ENCODE measurements at regions not wholly inside any gene's neighbourhood (a gene's known extent, or its start where the extent isn't known, plus 50 kb on each side); places are given as distances from the start of the nearest gene placed in this dataset.

DNA sequence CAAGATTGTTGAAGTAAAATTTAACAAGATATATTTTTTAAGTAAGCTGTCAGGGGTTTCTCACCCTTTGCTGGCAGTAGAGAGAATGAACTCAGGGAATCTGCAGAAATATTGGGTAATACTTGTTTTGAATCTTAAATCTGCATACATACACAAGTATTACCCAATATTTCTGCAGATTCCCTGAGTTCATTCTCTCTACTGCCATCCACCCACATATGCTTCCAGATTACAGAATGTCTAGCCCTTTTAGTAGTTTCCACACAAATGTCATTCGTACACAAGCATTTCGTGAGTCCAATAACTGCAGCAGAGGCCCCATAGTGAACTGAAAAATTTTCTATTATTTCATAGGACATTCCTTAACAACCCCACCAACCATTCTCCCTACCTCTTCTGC lies 69.6 kb upstream of the TNFRSF21 start:
- DNase-seq (ENCODE audit: low read depth in 4 of 6, low spot score in 6 of 6), result no peak
- Histone ChIP-seq H3K36me3 (ENCODE audit: control insufficient read depth, insufficient read depth, low read length) (no peaks in the 10 kb centered on the region), H3K27me3 (ENCODE audit: control insufficient read depth, insufficient read depth, low read length) (no peaks in the 10 kb centered on the region), H3K4me3 (ENCODE audit: low read depth, low read length) (no peak overlapping the region), H3K27ac (ENCODE audit: low read depth, low read length) (no peak overlapping the region), H3K4me1 (ENCODE audit: control insufficient read depth, insufficient read depth, low read length) (no peaks in the 10 kb centered on the region), H3K9me3 (ENCODE audit: control insufficient read depth, insufficient read depth, low read length) (no peaks in the 10 kb centered on the region)
- WGBS (ENCODE audit: insufficient coverage), result 86% methylated on average over 2 of the region's 2 CpGs

- H3K27ac ChIP-seq (ENCODE audit: low read depth, low read length), result no peak overlapping the region
- no peaks in the 10 kb centered on the region for H3K9me3 ChIP-seq (ENCODE audit: control insufficient read depth, insufficient read depth, low read length)
- no peaks in the 10 kb centered on the region for H3K27me3 ChIP-seq (ENCODE audit: control insufficient read depth, insufficient read depth, low read length)
- H3K4me3 ChIP-seq (ENCODE audit: low read depth, low read length), result no peak overlapping the region
- H3K4me1 ChIP-seq (ENCODE audit: control insufficient read depth, insufficient read depth, low read length), result no peaks in the 10 kb centered on the region
- WGBS (ENCODE audit: insufficient coverage), result 84% methylated on average over 5 of the region's 5 CpGs
- DNase-seq (ENCODE audit: low read depth in 4 of 6, low spot score in 6 of 6), result no peak
- no peaks in the 10 kb centered on the region for H3K36me3 ChIP-seq (ENCODE audit: control insufficient read depth, insufficient read depth, low read length)
Observed at GRCh38 chr6:47380251-47380650, 70.5 kb upstream of the TNFRSF21 start.

GRCh38 chr6:47381036-47381435 lies 71.3 kb upstream of the TNFRSF21 start:
- no peak for DNase-seq (ENCODE audit: low read depth in 4 of 6, low spot score in 6 of 6)
- Histone ChIP-seq H3K4me3 (ENCODE audit: low read depth, low read length) (no peak overlapping the region), H3K36me3 (ENCODE audit: control insufficient read depth, insufficient read depth, low read length) (no peaks in the 10 kb centered on the region), H3K27ac (ENCODE audit: low read depth, low read length) (no peak overlapping the region), H3K27me3 (ENCODE audit: control insufficient read depth, insufficient read depth, low read length) (no peaks in the 10 kb centered on the region), H3K4me1 (ENCODE audit: control insufficient read depth, insufficient read depth, low read length) (no peaks in the 10 kb centered on the region), H3K9me3 (ENCODE audit: control insufficient read depth, insufficient read depth, low read length) (no peaks in the 10 kb centered on the region)
- no CpG with 5 or more reads among the region's 2 CpGs for WGBS (ENCODE audit: insufficient coverage)

DNA sequence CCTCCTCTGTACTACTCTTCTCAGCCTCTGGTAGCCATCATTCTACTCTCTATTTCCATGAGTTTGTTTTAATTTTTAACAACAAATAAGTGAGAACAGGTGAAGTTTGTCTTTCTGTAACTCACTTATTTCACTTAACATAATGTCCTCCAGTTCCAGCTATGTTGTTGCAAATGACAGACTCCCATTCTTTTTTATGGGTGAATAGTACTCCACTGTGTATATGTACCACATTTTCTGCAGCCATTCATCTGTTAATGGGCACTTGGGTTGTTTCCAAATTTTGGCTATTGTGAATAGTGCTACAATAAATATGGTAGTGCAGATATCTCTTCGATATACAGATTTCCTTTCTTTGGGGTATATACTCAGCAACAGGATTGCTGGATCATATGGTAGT lies 73.7 kb upstream of the TNFRSF21 start:
- no CpG with 5 or more reads among the region's 1 CpG for WGBS (ENCODE audit: insufficient coverage)
- H3K4me3 ChIP-seq (ENCODE audit: low read depth, low read length), result no peak overlapping the region

DNA sequence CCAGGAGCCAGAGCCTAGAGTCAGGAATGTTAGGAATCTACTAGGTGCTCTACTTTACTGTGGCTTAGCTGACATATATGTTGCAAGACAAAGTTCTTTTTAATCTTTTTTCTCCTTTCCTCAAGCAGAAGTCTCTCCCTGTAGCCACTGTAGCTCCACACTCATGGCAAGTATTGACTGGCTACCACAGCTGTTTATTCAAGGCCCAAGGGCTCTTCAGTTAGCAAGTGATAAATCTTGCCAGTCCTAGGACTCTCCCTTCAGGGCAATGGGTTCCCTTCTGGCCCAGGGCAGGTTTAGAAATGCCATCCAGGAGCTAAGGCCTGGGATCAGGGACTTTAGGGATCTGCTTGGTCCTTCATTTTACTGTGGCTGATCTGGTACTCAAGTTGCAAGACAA lies 82.0 kb upstream of the TNFRSF21 start:
- peaks cover 2% of the 10 kb centered on the region for H3K9me3 ChIP-seq (ENCODE audit: control insufficient read depth, insufficient read depth, low read length)
- H3K4me3 ChIP-seq (ENCODE audit: low read depth, low read length), result no peak overlapping the region
- H3K27me3 ChIP-seq (ENCODE audit: control insufficient read depth, insufficient read depth, low read length), result no peaks in the 10 kb centered on the region
- H3K27ac ChIP-seq (ENCODE audit: low read depth, low read length), result no peak overlapping the region
- no peaks in the 10 kb centered on the region for H3K36me3 ChIP-seq (ENCODE audit: control insufficient read depth, insufficient read depth, low read length)
- no peaks in the 10 kb centered on the region for H3K4me1 ChIP-seq (ENCODE audit: control insufficient read depth, insufficient read depth, low read length)
- DNase-seq (ENCODE audit: low read depth in 4 of 6, low spot score in 6 of 6), result no peak

More for the DNA sequence above, 73.7 kb upstream of the TNFRSF21 start:
- Histone ChIP-seq H3K4me1 (ENCODE audit: control insufficient read depth, insufficient read depth, low read length) (no peaks in the 10 kb centered on the region), H3K9me3 (ENCODE audit: control insufficient read depth, insufficient read depth, low read length) (no peaks in the 10 kb centered on the region), H3K36me3 (ENCODE audit: control insufficient read depth, insufficient read depth, low read length) (no peaks in the 10 kb centered on the region), H3K27ac (ENCODE audit: low read depth, low read length) (no peak overlapping the region), H3K27me3 (ENCODE audit: control insufficient read depth, insufficient read depth, low read length) (no peaks in the 10 kb centered on the region)
- DNase-seq (ENCODE audit: low read depth in 4 of 6, low spot score in 6 of 6), result no peak

DNA sequence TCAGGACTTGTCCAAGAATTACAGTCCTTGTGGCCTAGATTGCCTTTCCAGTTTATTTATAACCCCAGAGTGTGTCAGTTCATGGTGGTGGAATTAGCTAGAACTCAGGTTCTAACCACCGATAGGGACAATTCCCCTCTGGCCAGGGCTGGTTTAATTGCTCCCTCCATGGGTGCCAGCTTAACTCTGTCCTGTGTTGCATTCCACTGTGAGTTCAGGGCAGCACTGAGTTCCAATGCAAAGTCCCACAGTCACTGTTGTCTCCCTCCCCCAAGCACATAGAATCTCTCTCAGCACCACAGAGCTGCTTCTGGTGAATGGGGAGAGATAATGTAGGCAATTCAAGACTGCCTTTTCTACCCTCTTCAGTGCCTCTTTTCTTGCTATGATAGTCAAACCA lies 82.5 kb upstream of the TNFRSF21 start:
- no peak for DNase-seq (ENCODE audit: low read depth in 4 of 6, low spot score in 6 of 6)
- WGBS (ENCODE audit: insufficient coverage), result 100% methylated on average over 1 of the region's 1 CpG
- no peaks in the 10 kb centered on the region for H3K36me3 ChIP-seq (ENCODE audit: control insufficient read depth, insufficient read depth, low read length)
- peaks cover 2% of the 10 kb centered on the region for H3K9me3 ChIP-seq (ENCODE audit: control insufficient read depth, insufficient read depth, low read length)
- H3K27me3 ChIP-seq (ENCODE audit: control insufficient read depth, insufficient read depth, low read length), result no peaks in the 10 kb centered on the region
- H3K4me3 ChIP-seq (ENCODE audit: low read depth, low read length), result no peak overlapping the region
- H3K4me1 ChIP-seq (ENCODE audit: control insufficient read depth, insufficient read depth, low read length), result no peaks in the 10 kb centered on the region
- no peak overlapping the region for H3K27ac ChIP-seq (ENCODE audit: low read depth, low read length)

DNA sequence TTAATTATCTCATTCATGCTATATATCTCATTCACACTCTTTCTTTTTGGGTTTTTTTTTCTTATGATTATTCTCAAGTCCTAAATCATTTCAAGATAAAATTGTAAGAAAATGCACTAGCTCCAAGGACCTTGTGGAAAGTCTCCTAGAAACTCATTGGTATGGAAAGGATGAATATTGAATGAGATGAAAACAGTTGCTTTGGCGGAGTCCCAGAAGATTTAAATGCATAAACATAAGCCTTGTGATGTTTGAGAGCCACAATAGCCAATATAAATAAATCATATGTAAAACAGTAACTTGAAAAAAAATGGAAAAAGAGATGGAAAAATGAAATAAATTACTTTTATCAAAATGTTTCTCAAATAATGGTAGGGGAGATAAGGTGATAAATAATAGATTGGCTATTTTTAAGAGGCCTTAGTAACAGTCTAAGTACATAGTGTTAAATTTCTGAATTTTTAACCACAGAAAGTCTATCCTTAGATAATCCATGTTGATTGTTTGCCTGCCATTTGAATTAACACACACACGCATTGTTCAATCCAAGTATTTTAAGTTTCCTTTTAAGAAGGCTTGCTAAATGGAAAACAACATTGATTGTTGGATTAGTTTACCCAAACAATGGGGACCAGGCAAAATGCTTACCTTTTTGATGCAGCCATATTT lies 81.1 kb upstream of the CD2AP start:
- H3K27me3 ChIP-seq (ENCODE audit: control insufficient read depth, insufficient read depth, low read length), result no peaks in the 10 kb centered on the region
- H3K4me3 ChIP-seq (ENCODE audit: low read depth, low read length), result no peak overlapping the region
- H3K36me3 ChIP-seq (ENCODE audit: control insufficient read depth, insufficient read depth, low read length), result no peaks in the 10 kb centered on the region
- peak in 2 of 6 donors; percentile 11 to 84 for DNase-seq (ENCODE audit: low read depth in 4 of 6, low spot score in 6 of 6)
- H3K27ac ChIP-seq (ENCODE audit: low read depth, low read length), result no peak overlapping the region
- no peaks in the 10 kb centered on the region for H3K4me1 ChIP-seq (ENCODE audit: control insufficient read depth, insufficient read depth, low read length)
- H3K9me3 ChIP-seq (ENCODE audit: control insufficient read depth, insufficient read depth, low read length), result no peaks in the 10 kb centered on the region
- no CpG with 5 or more reads among the region's 2 CpGs for WGBS (ENCODE audit: insufficient coverage)

GRCh38 chr6:47400581-47400980 lies 77.0 kb upstream of the CD2AP start:
- Histone ChIP-seq H3K4me1 (ENCODE audit: control insufficient read depth, insufficient read depth, low read length) (no peaks in the 10 kb centered on the region), H3K27me3 (ENCODE audit: control insufficient read depth, insufficient read depth, low read length) (no peaks in the 10 kb centered on the region), H3K4me3 (ENCODE audit: low read depth, low read length) (no peak overlapping the region), H3K9me3 (ENCODE audit: control insufficient read depth, insufficient read depth, low read length) (no peaks in the 10 kb centered on the region), H3K27ac (ENCODE audit: low read depth, low read length) (no peak overlapping the region), H3K36me3 (ENCODE audit: control insufficient read depth, insufficient read depth, low read length) (no peaks in the 10 kb centered on the region)
- WGBS (ENCODE audit: insufficient coverage), result 93% methylated on average over 2 of the region's 3 CpGs
- DNase-seq (ENCODE audit: low read depth in 4 of 6, low spot score in 6 of 6), result no peak

- Histone ChIP-seq H3K27me3 (ENCODE audit: control insufficient read depth, insufficient read depth, low read length) (no peaks in the 10 kb centered on the region), H3K9me3 (ENCODE audit: control insufficient read depth, insufficient read depth, low read length) (no peaks in the 10 kb centered on the region), H3K4me1 (ENCODE audit: control insufficient read depth, insufficient read depth, low read length) (no peaks in the 10 kb centered on the region), H3K4me3 (ENCODE audit: low read depth, low read length) (no peak overlapping the region), H3K27ac (ENCODE audit: low read depth, low read length) (no peak overlapping the region), H3K36me3 (ENCODE audit: control insufficient read depth, insufficient read depth, low read length) (no peaks in the 10 kb centered on the region)
- 36% methylated on average over 3 of the region's 3 CpGs for WGBS (ENCODE audit: insufficient coverage)
- peak in 1 of 6 donors; percentile 20 for DNase-seq (ENCODE audit: low read depth in 4 of 6, low spot score in 6 of 6)
Observed at GRCh38 chr6:47402081-47402480, 75.5 kb upstream of the CD2AP start.

DNA sequence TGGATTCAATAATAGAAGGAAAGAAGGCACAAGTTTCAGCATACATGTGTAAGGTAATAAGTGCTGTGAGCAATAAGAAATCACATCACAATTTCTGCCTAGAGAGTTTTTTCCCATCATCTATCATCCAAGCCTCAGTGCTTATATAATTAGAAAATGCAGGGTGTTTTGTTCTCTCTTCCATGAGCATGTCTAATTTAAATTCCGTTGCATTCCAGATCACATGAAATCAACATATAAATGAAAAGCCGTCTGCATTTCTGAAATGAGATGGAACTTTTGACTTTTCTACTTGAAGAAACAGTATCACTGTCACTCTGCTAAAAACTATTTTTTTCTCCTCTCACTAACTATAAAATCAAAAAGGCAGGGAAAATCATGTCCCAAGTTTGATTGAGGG lies 74.5 kb upstream of the CD2AP start:
- Histone ChIP-seq H3K4me3 (ENCODE audit: low read depth, low read length) (no peak overlapping the region), H3K9me3 (ENCODE audit: control insufficient read depth, insufficient read depth, low read length) (no peaks in the 10 kb centered on the region), H3K27me3 (ENCODE audit: control insufficient read depth, insufficient read depth, low read length) (no peaks in the 10 kb centered on the region), H3K27ac (ENCODE audit: low read depth, low read length) (no peak overlapping the region), H3K4me1 (ENCODE audit: control insufficient read depth, insufficient read depth, low read length) (no peaks in the 10 kb centered on the region), H3K36me3 (ENCODE audit: control insufficient read depth, insufficient read depth, low read length) (no peaks in the 10 kb centered on the region)
- DNase-seq (ENCODE audit: low read depth in 4 of 6, low spot score in 6 of 6), result peak in 2 of 6 donors; percentile 40 to 62
- 80% methylated on average over 2 of the region's 2 CpGs for WGBS (ENCODE audit: insufficient coverage)

Data from spinal cord (tissue), 9 donors.